Body of pancreas (tissue), 4 donors: ENCODE measurements at regions not wholly inside any gene's neighbourhood (a gene's known extent, or its start where the extent isn't known, plus 50 kb on each side); places are given as distances from the start of the nearest gene placed in this dataset.

Experiments used
- POLR2A ChIP-seq, 3 donors: fragments of 450-650 bp; IDR thresholded peaks; one replicate each; pipeline ENCODE4 v1.6.1; 2016; ENCODE audit warnings: antibody characterized with exemption in 3 of 3, mild to moderate bottlenecking in 2 of 3
- TF ChIP-seq, protein P1 (sequence below), 7 experiments: fragments of 450-650 bp in 4 of 7; fragments of 200-600 bp in 3 of 7; sonication (generic) in 3 of 7; IDR thresholded peaks; one replicate each; pipeline ENCODE4 v1.5.1; 2016 to 2019; ENCODE audit warnings: antibody characterized with exemption in 7 of 7

DNA sequence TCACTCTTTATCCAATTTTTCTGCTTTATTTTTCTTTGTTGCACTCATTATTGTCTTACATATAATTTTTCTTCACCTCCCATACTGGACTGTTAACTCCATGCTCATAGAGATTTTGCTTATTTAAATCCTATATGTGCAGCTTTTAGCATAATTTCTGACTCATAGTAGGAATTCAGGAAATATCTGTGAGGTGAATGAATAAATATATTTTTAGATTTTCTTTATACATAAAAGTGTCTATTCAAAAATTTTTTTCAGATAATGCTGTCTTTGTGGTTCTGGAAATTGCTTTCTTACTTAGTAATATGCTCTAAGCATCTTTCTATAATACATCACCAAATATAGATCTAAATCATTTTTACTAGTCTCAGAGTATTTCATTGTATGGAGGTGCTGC, 191.8 kb upstream of the SUCLG2 start:
- TF ChIP-seq, protein P1, sequence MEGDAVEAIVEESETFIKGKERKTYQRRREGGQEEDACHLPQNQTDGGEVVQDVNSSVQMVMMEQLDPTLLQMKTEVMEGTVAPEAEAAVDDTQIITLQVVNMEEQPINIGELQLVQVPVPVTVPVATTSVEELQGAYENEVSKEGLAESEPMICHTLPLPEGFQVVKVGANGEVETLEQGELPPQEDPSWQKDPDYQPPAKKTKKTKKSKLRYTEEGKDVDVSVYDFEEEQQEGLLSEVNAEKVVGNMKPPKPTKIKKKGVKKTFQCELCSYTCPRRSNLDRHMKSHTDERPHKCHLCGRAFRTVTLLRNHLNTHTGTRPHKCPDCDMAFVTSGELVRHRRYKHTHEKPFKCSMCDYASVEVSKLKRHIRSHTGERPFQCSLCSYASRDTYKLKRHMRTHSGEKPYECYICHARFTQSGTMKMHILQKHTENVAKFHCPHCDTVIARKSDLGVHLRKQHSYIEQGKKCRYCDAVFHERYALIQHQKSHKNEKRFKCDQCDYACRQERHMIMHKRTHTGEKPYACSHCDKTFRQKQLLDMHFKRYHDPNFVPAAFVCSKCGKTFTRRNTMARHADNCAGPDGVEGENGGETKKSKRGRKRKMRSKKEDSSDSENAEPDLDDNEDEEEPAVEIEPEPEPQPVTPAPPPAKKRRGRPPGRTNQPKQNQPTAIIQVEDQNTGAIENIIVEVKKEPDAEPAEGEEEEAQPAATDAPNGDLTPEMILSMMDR (IDR thresholded peaks at IDR 0.05) = no peak
- TF ChIP-seq POLR2A (IDR thresholded peaks at IDR 0.05) = no peak
